GM12892 (cell line): ENCODE measurements at regions not wholly inside any gene's neighbourhood (a gene's known extent, or its start where the extent isn't known, plus 50 kb on each side); places are given as distances from the start of the nearest gene placed in this dataset.

Source experiments
- POLR2A ChIP-seq: IDR thresholded peaks from 2 replicates; pipeline ENCODE4 v1.6.1; 2011; ENCODE audit warnings: low read depth, low read length, control low read depth
- POLR2AphosphoS5 ChIP-seq: IDR thresholded peaks from 2 replicates; pipeline ENCODE4 v1.6.1; 2011; ENCODE audit warnings: low read depth, low read length, control low read depth
- TAF1 ChIP-seq: IDR thresholded peaks from 2 replicates; pipeline ENCODE4 v1.6.1; 2011; ENCODE audit warnings: low read depth, mild to moderate bottlenecking, control low read depth, low read length, borderline replicate concordance

GRCh38 chr2:236685361-236685760 is 115.7 kb downstream of the ACKR3 start:
- TF ChIP-seq POLR2A (no peak), POLR2AphosphoS5 (no peak), TAF1 (no peak)
